Gastroesophageal sphincter (tissue), 3 donors: ENCODE measurements at regions not wholly inside any gene's neighbourhood (a gene's known extent, or its start where the extent isn't known, plus 50 kb on each side); places are given as distances from the start of the nearest gene placed in this dataset.

ENCODE experiments used
- POLR2AphosphoS5 ChIP-seq: sonication (generic); formaldehyde crosslinking; IDR thresholded peaks from one replicate; pipeline ENCODE4 v1.6.1; 2017; ENCODE audit warnings: antibody characterized with exemption
- TF ChIP-seq, protein P1 (sequence below), 4 experiments: fragments of 200-600 bp in 2 of 4; fragments of 450-650 bp in 2 of 4; sonication (generic) in 1 of 4; IDR thresholded peaks; one replicate each; pipeline ENCODE4 v1.5.1; 2017 to 2019; ENCODE audit warnings: antibody characterized with exemption in 4 of 4, mild to moderate bottlenecking in 2 of 4, moderate library complexity in 2 of 4

DNA sequence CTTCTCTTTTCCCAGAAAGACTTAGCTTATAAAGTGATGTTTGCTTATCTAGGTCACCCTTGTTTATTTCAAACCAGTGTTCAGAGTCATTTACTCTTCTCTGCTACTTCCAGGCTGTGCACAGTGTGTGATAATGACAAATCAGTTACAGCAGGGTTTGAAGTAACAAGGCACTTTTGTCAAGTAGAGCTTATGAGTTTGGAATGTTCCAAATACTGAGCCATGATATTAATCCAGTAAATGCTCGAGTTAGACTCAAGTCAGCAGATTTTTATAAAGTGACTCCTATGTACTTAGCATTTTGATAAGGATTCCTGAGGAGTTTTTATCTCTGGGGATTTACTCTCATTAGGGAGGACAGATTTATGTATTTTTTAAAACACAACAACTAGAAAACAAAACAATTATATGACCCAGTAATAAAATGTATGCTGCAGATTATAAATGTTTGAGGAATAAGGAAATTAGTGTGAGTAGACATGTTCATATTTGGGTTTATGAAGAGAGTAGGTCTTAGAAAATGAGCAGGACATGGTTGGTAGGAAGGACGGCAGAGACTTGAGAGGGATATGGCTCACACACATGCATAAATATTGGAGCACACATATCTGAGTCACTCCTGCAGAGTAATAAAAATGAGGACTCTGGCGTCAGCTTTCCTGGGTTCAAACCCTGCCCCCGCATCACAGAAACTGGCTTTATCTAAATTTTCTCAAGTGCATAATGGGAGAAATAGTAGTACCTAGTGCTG is 271.2 kb downstream of the FBXO8 start:
- TF ChIP-seq, protein P1, sequence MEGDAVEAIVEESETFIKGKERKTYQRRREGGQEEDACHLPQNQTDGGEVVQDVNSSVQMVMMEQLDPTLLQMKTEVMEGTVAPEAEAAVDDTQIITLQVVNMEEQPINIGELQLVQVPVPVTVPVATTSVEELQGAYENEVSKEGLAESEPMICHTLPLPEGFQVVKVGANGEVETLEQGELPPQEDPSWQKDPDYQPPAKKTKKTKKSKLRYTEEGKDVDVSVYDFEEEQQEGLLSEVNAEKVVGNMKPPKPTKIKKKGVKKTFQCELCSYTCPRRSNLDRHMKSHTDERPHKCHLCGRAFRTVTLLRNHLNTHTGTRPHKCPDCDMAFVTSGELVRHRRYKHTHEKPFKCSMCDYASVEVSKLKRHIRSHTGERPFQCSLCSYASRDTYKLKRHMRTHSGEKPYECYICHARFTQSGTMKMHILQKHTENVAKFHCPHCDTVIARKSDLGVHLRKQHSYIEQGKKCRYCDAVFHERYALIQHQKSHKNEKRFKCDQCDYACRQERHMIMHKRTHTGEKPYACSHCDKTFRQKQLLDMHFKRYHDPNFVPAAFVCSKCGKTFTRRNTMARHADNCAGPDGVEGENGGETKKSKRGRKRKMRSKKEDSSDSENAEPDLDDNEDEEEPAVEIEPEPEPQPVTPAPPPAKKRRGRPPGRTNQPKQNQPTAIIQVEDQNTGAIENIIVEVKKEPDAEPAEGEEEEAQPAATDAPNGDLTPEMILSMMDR (IDR thresholded peaks at IDR 0.05), result no peak
- peak; percentile 40 for TF ChIP-seq POLR2AphosphoS5
